ENCODE measurements at regions not wholly inside any gene's neighbourhood (a gene's known extent, or its start where the extent isn't known, plus 50 kb on each side); places are given as distances from the start of the nearest gene placed in this dataset.

GRCh38 chr22:49372530-49373288 is 455.0 kb downstream of the BRD1 start:
- peak; percentile 82 for DNase-seq (ENCODE audit: low read depth)

- DNase-seq (ENCODE audit: low read depth) = no peak
Measured at GRCh38 chr22:49372111-49372529, 455.6 kb downstream of the BRD1 start.

GRCh38 chr22:49371325-49372110 is 456.2 kb downstream of the BRD1 start:
- no peak for DNase-seq (ENCODE audit: low read depth)

GRCh38 chr22:49370627-49371301 is 456.9 kb downstream of the BRD1 start:
- DNase-seq (ENCODE audit: low read depth) = no peak

- DNase-seq (ENCODE audit: low read depth) = no peak
Measured at GRCh38 chr22:49369726-49370626, 457.7 kb downstream of the BRD1 start.

GRCh38 chr22:49368976-49369725 is 458.5 kb downstream of the BRD1 start:
- DNase-seq (ENCODE audit: low read depth) = no peak

GRCh38 chr22:49368221-49368975 is 459.3 kb downstream of the BRD1 start:
- no peak for DNase-seq (ENCODE audit: low read depth)

GRCh38 chr22:49367041-49367697 is 460.5 kb downstream of the BRD1 start:
- DNase-seq (ENCODE audit: low read depth) = peak; percentile 40

- DNase-seq (ENCODE audit: low read depth) = no peak
Measured at GRCh38 chr22:49366437-49366836, 461.2 kb downstream of the BRD1 start.

- no peak for DNase-seq (ENCODE audit: low read depth)
Measured at GRCh38 chr22:49365910-49366309, 461.8 kb downstream of the BRD1 start.

- no peak for DNase-seq (ENCODE audit: low read depth)
Measured at GRCh38 chr22:49365191-49365837, 462.4 kb downstream of the BRD1 start.

- no peak for DNase-seq (ENCODE audit: low read depth)
Measured at GRCh38 chr22:49364398-49364797, 463.3 kb downstream of the BRD1 start.

- no peak for DNase-seq (ENCODE audit: low read depth)
Measured at GRCh38 chr22:49363526-49364230, 464.0 kb downstream of the BRD1 start.

GRCh38 chr22:49362211-49362839 is 465.3 kb downstream of the BRD1 start:
- no peak for DNase-seq (ENCODE audit: low read depth)

GRCh38 chr22:49361164-49361563 is 466.5 kb downstream of the BRD1 start:
- no peak for DNase-seq (ENCODE audit: low read depth)

GRCh38 chr22:49360746-49361145 is 466.9 kb downstream of the BRD1 start:
- DNase-seq (ENCODE audit: low read depth) = no peak

- DNase-seq (ENCODE audit: low read depth) = no peak
Measured at GRCh38 chr22:49359076-49359475, 468.6 kb downstream of the BRD1 start.
